HG03439 (cell line): ENCODE measurements at regions not wholly inside any gene's neighbourhood (a gene's known extent, or its start where the extent isn't known, plus 50 kb on each side); places are given as distances from the start of the nearest gene placed in this dataset.
"Not testable (repeated sequence)": the region's sequence is repeated elsewhere in the genome, so short reads cannot be mapped to it uniquely, and the experiment has no call there.

Experiments used
- ATAC-seq: cut with Tn5 transposase; IDR thresholded peaks from one replicate; pipeline ENCODE4 v1.9.1; 2021; ENCODE audit warnings: mild to moderate bottlenecking, moderate library complexity; ENCODE audit not compliant: unreplicated experiment

DNA sequence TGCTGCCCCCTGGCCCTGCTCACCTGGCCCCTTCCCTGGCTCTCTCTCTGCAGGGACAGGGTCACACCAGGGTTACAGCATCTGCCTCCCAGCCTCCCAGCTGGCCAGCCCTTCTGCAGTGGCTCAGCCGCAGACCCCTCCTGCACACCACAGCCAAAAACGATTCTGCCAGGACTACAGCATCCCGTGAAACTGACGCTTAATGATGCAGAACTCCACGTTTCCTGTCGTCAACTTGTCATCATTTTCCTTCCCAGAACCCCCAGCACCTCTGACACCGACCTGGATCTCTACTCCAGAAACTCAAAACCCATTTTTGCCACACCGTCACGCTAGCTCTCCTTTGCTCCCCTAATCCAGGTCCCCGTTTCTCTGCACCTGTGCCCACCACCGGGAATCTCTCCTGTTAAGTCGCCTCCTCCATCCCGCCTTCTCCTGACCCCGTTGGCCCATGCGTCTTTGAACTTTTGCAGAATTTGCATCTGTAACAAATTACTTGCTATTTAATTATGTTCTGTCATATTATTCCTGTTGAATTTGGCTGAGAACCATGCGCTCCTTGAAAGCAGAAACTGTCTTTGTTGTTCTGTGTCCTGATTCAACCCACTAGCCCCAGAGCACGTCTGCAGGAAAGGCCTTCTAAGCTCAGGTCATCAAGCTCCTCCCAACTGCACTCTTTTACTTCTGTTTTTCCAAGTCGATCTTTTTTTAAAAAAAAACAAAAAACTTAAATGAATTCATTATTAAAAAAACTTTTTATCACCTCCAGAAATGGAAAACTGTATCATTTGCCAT, 173.2 kb upstream of the COPS8 start:
- no peak for ATAC-seq

DNA sequence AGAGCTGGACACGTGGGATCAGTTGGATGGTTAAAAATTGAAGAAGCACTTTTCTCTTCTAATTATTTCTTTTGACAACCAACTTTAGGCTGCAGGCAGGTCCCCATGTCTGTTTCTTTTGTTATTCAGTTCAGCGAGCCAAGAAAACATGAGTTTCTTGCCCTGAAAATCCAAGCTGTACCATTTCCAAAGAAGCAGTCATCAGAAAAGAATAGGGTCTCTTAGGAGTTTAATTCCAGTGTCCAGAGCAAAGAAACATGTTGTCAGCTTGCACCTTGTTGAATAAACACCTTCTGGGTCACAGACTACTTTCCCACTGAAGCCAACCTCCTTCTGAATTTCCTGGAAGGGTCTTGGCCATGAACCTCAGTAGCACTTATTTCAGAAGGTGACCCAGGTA, 170.5 kb upstream of the COPS8 start:
- ATAC-seq: no peak

DNA sequence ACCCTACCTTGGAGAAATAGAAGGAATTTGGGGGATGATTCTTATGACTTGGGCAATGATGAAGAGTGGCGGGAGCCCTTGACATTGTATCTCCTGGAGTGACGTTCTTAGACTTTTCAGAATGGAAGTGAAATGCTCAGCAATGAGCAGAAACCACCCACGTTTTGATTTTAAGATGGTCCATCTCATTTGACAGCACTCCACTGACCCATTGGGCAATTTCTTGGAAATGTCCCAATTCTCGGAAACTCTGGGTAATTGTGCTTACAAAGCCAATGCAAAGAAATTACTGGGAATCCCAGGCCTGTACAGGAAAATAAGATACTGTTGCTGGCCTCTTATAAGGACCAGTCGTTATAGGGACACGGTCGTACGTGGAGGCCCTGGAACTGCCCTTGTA, 170.0 kb upstream of the COPS8 start:
- ATAC-seq: no peak

DNA sequence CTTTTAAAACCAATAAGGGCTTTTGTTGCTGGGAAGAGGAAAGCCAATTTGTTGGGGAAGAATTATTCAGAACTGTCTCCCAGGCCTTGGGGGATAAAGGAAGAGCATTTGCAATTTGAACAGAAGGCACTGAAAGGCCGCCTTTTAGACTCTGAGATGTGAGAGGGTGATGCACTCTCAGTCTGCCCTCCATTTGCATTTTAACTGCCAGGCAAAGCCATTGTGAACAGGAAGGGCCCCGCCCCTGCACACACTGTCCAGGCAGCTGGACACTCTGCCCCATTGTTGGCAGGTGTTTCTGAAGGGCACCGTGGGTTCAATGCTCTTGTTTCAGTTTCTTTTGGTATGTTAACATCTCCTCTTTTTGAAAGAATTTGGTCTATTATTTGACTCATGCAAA, 169.5 kb upstream of the COPS8 start:
- ATAC-seq: no peak

DNA sequence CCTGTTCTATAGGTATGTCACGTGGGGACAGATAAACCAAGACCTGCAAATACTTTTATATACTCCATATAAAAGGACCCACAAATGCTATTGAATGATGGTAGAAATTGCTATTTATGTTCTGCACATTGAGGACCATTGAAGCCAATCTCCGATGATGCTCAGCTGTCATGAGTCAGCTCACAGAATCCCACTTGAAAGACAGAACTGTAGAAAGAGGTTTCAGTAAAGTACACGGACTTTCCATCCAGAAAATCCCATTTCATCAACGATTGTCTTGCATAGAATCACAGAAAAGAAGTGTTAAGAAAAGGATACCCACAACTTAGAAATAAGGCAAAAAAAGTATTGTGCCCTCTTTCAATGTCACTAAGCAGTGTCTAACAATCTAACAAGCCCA, 169.0 kb upstream of the COPS8 start:
- no peak for ATAC-seq

DNA sequence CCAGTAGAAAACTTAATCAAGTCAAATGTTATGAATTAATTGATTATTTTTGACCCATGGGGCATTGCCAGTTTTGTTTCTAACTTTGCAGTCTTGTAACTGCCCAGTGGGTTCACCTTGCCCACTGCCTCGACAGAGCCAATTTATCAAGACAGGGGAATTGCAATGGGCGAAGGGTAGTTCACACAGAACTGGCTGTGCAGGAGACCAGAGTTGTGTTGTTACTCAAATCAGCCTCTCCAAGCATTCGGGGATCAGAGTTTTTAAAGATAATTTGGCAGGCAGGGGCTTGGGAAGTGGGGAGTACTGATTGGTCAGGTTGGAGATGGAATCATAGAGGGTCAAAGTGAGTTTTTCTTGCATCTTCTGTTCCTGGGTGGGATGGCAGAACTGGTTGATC, 168.5 kb upstream of the COPS8 start:
- no peak for ATAC-seq

DNA sequence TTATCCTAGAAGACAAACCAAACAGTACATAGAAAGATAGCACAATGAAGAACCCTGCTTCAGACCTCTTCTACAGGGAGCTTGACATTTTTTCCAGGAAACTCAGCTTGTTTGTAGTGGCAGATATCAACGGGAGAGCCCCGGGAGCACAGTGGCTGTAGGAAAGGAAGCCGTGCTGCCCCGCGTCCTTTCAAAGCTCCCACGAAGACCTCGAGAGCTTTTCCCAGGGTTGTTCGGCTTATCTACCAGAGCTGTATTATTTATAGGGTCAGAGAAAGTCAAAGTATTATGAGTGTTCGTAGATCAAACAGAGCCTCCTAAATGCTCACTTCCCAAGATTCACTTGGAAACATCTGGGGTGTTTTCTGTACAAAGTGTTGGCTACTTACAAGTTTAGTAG, 167.1 kb upstream of the COPS8 start:
- ATAC-seq: no peak

DNA sequence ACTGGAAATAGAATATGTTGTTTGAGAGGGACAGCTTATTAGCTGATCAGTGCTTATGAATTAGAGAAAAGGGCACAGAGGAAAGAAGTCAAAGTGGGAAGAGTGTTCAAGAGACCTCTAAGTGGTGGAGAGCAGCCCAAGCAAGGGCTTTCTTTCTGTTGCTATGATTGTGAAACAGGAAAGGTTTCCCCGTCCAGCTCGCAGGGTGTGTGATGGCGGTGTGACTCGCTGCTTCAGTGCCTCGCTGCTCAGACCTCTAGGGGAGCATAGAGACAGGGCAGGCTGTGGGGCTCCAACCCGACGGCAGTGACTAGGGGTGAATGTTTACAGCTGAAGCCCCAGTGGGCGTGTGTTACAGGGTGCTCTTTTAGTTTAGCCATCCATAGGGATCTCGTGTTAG, 166.5 kb upstream of the COPS8 start:
- no peak for ATAC-seq

DNA sequence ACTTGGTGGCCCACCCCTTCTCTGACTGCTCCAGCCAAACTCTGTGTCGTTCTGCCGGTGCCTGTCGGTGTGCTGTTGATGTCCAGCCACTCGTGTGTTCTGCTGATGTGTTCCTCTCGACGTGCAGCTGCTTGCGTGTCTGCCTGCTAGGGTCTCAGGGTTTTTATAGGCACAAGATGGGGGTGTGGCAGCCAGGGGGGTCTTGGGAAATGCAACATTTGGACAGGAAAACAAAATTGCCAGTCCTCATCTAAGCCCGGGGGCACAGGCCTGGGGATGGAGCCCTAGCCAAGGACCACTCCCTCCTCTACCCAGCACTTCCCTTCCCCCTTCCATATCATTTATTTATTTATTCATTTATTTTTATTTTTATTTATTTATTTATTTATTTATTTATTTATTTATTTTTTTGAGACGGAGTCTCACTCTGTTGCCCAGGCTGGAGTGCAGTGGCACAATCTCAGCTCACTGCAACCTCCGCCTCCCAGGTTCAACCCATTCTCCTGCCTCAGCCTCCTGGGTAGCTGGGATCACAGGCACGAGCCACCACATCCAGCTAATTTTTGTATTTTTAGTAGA, 165.8 kb upstream of the COPS8 start:
- ATAC-seq: not testable (repeated sequence)

DNA sequence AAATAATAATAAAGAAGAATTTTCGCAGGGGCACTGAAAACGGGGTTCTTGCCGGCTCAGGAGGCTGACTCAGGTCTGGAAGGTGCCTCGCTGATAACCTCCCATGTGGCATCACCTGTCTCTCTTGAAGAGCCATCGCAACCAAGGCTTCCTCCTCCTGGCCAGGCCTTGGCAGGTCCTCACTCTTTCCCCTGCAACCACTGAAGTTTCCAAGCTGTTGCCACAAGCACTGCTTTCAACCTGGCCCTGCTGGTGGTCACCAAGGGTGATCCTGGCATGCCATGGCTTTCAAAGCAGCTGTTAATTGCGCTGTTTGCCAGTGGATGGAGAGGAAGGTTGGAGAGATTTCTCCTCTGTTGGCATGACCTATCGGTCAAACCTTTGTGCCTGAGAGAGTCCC, 163.6 kb upstream of the COPS8 start:
- no peak for ATAC-seq

DNA sequence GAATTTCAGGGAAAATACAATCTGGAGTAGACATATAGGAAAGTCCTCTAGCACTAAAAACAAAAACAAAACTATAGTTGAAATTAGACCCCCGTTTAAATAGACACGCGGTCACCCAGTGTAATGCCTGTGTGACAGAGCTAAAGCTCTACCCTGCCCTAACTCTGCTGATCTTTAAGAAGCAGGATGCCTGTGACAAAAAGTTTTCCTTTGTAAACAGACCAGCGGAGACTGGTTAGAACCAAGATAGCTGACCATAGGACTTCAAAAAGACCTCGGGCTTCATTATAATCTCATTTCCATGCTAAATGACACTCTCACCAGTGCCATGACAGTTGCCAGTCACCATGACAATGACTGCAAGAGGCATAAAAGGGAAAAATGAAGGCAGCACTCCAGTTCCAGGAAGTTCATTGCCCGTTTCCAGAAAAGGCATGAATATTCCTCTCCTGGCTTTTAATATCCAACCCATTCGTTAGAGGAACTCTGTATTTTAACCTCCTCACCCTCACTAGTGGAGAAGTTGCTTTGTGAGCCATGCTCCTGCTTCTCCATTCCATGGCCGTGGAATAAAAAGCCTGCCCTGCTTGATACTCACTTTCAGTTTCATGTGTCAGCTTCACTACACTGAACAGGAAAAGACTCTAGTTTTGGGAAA, 157.2 kb upstream of the COPS8 start:
- ATAC-seq: no peak

DNA sequence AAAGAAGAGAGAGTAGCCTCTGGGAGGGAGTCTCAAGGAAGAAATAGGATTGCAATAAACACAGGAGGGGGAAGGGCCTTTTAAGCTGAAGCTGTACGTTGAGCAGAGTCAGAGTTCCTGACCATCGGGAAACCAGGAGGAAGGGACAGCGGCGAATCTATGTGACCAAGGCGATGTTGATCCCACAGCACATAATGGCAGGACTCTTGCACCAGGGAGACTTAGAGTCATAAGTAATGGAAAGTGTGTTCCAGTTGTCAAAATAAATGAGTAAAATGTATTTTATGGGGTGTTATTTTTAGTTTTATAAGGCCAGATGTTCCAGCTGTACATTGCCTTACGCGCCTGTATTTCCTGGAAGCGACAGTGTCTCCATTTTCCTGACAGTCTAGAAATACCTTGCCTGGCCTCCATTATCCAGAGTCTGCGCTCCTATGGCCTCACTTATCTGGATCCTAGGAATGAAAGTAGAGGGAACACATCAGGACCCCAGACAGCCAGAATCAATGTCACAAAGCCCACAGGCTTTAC, 152.8 kb upstream of the COPS8 start:
- ATAC-seq: no peak

DNA sequence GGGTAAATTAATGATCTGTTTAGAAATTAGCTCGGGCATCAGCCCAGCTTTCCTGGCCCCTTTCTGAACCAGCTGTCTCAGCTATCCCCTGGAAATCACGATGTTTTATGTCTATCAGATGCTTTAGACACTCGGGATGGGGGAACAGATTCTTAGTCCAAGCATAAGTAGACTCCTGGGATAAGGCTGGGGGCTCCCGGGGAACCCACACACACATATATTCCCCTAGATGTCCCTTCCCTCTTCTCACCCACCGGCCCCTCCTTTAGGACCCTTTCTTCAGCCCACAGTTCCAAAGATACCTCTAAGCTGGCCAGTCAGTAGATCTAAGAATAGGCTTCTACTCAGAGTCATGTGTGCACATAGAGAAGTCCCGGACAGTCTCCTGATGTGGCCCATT, 151.5 kb upstream of the COPS8 start:
- no peak for ATAC-seq

DNA sequence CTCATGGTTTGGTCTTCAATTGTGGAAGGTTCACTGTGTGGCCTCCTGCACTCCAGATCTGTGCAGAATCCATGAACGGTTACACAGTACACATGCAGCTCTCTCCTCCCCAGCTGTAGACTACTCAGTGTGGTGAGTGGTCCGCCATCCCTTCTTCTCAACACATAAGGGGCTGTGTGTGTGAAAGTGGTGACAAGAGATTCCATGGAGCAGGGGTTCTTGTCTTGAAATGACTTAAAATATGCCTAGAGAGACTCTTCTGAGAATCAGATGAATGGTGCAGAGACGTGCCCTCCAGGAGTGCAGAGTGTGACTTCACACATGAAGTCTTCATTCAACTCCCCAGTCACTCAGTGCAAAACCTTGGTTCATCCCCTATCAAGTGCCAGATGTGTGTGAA, 151.0 kb upstream of the COPS8 start:
- no peak for ATAC-seq

DNA sequence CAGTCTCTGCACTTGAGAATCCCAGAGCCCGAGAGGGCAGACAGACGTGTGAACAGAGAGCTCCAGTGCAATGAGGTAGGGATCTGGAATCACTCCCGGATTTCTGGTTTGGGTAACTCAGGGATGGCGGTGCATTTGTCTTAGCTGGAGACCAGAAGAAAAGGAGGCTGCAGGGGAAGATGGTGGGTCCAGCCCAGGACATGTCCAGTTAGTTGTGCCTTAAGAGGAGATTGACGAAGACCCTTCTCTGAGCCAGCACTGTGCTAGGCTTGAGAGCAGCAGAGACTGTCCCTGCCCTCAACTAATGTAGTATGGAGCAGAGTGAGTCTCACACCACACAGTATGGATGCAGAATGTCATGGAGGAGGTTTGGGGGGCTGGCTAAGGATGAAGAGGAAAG, 150.6 kb upstream of the COPS8 start:
- ATAC-seq: no peak

DNA sequence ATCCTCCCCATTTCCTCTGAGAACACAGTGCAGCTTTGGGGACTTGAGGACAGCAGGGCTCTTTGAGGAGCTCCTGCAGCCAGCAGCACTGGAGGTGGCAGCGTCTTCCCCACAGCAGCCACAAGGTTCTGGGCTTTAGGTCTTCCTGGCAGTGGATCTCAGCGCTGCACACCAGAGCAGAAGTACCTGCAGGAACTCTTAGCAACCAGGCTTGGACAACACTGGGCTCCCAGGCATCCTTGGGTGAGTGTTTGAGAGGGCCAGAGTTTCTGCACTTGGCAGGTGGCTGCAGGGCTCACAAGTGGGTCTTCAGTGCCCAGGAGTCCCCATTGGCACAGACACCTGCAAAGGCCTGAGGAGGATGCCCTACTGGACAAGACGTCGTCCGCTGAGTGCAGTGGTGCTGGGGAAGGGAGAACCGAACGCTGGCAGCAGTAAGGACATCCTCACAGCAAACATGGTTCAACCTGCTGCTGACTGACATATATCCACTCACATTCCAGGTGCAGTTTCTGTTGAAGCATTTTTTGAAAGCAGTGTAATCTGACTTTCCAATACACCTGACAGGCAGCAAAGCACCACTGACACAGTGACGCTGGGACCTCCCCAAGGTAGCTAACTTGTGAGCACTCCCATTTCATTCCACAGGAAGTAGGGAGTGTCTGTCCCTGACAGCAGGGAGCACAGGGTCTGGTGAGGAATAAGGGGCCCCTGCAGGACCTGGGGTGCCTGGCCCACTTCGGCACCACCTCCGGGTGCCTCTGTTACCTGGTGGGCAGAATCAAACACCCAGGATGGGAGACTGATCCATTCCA, 149.9 kb upstream of the COPS8 start:
- ATAC-seq: no peak

DNA sequence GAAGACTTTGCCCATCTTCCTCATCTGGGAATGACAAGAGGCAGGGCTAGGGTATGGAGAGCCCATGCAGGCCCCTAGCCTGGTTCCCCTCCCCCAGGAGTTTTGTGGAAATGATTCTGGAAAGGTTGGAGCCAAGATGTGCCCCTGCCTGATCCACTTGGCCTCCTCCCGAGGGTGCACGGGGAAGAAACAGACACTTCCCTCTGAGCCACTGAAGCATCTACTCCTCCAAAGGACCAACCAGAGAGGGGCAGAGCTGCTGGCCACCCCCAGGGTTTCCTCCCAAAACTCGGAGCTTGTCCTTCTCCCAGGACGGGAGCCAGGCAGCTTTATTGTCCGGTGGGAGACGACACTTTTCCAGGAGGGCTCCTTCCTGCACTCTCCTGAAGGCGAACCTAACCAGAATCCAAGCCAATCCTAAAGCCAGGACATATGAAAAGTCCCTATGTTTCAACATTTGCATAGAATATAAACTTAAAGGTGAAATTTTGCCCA, 149.2 kb upstream of the COPS8 start:
- no peak for ATAC-seq

DNA sequence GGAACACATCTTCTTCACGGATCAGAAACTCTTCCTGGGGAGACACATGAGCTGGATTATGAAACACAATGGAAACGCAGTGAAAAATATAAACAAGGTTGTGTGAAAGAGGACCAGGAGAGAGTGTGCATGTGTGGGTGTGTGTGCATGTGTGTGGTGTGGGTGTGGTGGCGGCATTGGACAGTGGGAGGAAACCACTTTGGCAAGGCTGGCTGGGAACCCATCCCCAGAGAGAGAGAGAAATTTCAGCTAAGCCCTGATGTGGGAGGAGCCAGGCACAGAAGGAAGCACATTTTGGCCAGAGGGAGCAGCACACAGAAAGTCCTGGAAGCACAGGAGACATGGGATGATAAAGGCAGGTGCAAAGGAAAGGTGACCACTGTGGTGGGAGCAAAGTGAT, 147.6 kb upstream of the COPS8 start:
- no peak for ATAC-seq

DNA sequence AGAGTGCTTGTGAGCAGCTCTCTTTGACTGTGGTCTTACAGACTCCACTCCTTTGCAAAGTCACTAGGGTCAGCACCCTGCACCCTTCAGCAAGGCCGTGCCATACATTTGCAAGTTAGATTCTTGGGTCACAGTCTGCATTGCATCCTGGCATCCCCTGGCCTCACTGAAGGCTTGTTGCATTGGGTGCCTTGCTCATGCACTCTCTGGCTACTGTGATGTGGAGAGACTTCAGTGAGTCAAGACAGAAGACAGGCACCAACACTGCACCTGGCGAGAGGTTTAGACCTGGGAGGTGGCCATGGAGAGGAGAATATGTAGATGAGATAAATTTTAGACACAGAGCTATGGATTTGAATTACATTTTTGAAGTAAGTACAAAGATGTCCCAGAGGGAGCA, 146.4 kb upstream of the COPS8 start:
- no peak for ATAC-seq

DNA sequence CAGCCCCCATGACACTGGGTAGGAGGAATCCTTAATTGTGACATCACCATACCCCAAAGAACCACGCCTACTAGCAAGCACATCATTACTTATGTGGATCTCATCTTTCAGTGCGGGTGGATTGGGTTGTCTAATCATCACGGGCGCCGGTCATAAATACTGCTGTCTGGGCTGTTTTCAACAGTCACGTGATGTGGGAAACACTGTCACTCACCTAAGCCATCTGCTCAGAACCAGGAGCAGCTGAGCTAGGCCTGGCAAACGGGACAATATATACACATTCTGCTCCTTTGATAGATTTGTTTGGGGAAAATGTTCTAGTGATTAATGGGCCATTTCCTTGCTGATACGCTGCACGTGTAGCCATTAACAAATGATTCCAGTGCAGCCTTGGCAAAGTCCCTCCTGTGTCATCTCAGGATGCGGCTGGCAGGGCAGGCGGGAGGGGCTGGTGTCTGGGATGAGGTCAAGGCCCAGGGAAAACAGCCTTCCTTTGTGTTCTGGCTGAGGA, 145.9 kb upstream of the COPS8 start:
- no peak for ATAC-seq

DNA sequence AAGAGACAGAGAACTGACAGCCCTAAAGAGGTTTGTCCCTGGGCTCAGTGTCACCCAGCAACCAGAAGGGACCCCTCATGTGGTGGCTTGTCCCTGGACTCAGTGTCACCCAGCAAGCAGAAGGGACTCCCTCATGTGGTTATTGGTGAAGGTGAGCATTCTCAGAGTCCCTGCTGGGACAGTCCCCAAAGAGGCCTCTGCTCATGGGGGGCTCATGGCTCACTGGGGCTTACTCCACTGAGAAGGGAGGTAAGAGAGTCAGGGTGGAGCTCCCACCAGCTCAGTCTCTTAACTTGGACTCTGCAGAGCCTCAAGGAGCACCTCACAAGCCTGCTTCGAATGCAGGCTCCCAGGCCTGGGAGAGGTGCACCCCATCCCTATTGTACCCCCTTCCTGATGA, 145.2 kb upstream of the COPS8 start:
- no peak for ATAC-seq
